Amygdala (tissue), 56 donors: ENCODE measurements at regions not wholly inside any gene's neighbourhood (a gene's known extent, or its start where the extent isn't known, plus 50 kb on each side); places are given as distances from the start of the nearest gene placed in this dataset.
"Not testable (repeated sequence)": the region's sequence is repeated elsewhere in the genome, so short reads cannot be mapped to it uniquely, and the experiment has no call there.

ENCODE experiments used
- DNase-seq, 56 donors: peaks; one replicate each; lab custom pipeline; 2025; lab: John Stamatoyannopoulos, UW

DNA sequence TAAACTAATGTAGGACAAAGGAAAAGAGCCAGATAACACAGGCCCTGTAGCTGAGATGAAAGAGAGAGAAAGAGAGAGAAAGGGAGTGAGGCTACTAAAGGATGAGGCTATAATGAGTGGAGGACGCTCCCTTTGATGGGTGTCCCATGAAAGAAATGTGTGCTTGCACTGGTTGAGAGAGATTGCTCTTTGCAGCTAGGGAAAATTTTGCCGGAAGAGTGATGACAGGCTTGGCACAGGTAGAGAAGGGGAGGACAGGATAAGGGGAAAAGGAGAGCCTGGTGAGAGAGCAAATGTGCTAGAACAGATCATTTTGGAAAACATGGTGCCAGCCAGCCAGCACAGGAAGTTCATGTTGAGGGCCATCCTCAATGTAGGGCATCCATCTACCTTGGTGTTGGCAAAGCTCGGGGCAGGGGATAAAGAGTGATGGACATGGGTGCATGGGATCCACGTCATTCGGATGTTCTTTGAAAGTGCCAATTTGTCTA, 248.6 kb downstream of the BTG1 start:
- DNase-seq: no peak

DNA sequence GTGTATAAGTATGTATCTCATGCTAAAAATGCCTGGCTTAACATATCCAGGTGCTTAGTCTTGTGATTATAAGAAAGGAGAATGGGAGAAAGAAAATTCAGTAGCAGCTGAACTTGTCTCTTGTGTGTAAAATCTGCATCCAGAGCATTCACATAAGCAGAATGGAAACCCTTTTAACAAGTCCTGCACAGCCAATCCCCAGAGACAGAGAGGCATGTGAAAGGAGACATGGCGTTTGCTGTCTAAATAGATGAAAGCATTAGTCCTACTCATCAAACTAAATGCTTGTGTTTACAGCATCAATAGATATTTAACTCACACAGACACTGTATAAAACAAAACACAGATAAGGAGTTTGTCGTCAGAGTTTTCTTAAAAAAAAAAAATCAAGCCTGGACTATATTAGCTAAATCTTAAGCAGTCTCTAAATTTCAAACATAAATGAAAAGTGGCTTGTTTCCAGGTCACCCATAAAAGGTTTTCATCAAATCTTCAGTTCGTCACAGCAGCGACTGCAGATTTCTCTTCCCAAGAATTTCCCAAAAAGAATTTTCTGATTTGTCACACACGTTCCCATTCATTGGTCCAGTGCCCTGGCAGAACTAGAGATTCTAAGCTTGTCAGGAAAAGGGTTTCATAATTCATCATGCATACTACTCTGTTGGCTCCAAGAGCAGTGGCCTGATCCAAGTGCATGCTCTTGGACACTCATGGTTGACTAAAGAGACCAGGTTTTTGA, 249.2 kb downstream of the BTG1 start:
- no peak for DNase-seq

DNA sequence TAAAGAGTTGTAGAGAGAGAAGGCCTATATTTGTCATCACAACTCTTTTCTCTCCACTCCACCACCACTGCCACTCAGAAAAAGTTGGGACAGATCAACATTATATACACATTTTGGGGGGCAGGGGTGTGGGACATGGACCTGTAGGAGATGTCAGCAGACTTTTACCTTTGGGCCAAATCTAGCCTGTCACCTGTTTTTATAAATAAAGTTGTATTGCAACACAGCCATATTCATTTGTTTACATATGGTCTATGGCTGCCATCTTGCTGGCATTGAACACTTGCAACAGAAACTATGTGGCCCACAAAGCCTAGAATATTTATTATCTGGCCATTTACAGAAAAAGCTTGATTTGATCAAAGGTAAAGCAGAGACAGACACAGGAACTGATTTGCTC, 250.7 kb downstream of the BTG1 start:
- DNase-seq: no peak

DNA sequence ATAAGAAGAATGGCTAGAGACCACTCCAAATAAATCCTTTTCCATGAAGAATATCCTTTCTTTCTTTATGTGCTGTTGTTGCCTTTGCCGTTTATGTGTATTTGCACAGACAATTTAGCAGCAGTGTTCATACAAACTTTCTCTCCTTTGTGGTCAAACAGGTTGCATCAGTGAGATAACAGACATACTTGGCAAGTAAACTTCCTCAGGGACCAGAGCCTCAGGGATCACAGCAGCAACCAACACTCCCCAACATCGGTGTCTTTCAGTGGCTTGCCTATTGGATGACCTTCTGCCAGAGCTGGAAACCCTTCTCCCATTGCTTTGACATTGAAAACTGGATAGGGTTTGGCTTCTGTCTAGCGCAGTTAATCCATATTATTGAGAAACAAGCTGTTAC, 252.2 kb downstream of the BTG1 start:
- DNase-seq: no peak

DNA sequence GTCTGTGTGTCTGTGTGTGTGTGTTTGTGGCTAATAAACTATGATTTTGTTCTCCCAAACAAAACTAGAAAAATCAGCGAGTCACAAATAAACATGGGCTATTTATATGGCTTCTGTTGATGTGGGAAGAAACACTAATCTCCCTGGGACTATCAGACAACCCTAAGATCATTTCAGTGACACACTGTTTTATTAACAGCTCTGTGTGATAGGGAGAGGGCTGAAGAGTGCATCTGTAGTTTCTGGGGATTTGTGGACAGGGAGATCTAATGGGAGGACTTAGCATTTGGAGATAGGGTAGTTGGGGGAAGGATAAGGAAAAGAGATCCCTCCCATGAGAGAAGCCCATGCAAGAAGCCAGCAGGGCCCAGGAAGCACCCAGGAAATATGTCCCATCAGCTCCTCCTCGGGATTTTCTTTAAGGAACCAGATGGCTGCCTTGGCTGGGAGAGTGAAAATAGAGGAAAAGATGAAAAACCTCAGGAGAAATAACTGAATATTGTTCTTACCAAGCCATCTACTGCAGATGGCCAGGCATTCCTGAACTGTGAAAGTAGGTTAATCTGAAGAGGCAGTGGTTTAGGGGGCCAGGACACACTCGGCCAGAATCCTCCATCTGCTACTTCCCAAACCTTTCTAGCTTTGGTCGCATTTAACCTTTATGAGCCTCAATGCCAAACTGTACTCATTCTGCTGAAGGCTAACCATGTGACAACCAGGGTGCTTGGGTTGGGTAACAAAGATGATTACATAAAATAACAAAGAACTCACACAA, 253.4 kb downstream of the BTG1 start:
- no peak for DNase-seq

DNA sequence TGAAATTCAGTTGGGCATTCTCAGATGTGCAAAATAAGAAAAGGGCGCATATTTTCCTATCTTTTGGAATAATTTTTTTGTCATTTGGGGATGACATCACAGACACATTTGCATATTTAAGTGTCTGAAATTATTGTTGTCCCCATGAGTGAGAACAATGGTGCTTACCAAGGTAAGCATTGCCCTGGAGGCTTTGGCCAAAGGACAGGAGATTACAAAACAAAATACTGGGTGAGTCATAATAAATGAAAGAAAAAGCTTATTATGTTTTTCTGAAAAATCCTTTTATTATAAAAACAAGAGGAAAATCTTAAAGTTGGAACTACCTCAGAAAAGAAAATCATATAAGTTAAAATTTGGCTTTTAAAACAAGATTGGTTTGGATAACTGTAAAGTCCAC, 254.9 kb downstream of the BTG1 start:
- no peak for DNase-seq

DNA sequence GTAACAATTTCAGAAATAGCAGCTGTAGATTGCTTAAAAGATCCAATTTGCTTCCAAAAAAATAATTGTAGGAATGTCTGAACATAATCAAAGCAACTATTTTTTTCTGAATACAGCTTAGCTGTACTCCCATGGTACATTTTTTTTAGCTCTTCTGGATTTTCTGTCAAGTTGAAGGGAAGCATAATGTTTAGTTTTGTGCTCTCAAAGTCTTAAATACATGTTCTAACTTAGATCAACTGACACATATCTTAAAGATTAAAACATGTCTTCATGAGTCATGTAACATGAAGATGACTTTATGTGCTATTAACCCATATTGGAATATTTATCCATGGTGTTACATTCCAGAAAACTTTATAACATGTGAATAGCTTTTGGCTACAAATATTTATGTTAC, 255.7 kb downstream of the BTG1 start:
- no peak for DNase-seq

DNA sequence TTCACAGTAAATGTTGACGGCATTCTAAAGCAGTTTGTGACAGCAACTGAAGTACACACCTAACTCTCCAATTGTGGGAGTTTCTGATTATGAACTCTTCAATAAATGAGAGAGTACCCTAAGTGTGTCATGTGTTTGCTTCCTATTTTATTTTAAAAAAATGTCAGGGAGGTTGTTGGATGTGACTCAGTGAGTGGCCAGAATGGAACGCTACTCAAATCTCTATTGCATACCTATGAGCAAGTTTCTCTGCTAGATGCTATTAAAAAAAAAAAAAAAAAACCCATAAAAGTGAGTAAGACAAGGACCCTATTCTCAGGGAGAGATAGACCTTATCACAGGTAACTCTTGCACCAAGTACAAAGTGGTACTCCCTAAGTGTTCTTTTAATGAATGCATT, 256.6 kb downstream of the BTG1 start:
- no peak for DNase-seq

DNA sequence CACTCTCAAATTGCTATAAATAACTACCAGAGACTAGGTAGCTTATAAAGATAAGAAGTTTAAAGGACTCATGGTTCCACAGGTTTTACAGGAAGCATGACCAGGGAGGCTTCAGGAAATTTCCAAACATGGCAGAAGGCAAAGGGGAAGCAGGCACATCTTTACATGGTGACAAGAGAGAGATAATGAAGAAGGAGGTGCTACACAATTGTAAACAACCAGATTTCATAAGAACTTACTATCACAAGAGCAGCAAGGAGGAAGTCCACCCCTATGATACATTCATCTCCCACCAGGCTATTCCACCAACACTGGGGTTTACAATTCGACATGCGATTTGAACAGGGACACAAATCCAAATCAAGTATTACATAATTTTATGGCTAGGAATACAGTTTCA, 257.7 kb downstream of the BTG1 start:
- DNase-seq: no peak

DNA sequence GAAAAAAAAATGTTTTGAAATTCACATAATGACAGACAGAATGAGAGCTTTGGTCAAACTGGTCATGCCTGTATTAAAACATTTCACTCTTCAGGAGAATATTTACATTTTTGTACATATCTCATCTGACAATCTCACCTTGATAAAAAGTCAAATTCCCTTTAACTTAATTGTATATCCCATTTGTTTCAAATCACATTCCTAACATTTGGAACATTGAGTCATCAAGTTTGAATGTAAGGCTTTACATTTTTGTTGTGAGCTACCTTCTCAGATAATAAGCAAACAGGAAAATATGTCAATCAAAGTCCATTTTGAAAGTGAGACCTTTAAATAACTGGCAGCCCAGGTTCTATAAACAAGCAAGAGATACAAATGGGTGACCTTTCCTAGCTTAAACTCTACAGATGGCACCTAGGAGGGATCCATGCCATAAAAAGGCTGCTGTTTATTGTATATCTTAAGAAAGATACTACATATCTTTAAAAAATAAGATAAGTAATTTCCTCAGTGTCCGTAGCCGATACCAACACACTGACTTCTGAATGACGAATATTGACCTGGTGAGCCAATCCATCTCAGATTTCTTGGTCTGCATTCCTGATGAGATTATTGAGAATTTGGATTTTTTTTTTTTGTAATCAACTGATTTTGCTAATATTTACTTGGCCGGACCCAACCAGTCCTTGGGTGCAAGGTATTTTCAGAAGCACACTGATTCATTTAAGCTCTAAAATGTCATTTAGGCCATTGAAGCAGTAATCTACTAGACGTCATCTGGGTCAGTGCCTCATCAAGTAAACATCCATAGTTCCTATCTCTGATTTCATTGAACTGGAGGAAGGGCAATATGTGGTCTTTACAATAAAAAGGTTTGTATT, 259.6 kb downstream of the BTG1 start:
- DNase-seq: no peak

DNA sequence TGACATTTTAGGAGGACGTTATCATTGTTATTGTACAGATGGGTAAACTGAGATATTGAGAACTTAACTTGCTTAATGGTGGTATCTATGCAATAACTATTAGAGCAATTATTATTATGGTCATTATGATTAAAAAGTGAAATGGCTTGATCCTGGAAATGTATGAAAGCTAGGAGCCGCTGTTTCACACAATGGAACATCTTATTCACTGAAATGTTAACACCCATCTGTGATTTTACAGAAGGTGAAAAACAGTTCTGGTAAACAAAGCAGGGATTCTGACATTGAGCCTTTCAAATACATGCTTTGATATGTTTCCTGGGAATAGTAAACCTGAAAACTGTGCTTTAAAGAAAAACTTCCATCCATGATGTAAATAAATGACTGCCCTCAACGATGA, 261.4 kb downstream of the BTG1 start:
- peak in 1 of 56 donors; percentile 8 for DNase-seq

DNA sequence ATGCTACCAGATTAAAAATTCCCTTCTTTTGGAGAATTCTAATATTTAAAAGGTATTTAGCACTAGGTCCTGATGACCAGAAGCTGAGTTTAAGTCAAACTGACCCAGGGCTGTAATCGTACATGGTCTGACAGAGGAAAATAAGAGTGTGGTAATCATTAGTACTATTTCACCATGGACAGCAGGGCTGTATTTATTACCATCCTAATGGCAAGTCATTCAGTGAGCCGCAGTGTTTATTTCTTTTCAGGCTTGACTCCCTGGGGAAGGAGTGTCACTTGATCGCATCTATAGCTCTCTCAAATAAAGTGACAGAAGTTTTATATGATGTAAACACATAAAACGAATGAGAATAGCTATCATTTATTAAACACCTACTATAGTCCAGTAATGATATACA, 261.8 kb downstream of the BTG1 start:
- no peak for DNase-seq

DNA sequence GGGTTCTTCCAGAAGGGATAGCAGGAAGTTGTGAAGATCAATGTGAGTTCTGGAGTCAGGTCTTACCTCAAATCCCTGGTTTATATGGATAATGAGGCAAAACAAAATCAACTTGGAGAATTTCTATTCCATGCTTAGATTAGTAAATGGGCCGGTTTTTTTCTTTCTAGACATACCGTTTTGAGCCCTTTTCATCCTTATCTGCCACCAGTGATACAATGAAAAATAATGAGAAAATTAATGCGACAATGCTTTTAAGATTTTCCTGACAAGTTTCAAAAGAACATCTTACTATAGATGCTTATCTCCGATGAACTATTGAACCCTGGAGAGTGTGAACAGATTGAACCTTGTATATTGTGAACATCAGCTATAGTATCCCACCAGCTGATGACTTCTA, 262.7 kb downstream of the BTG1 start:
- no peak for DNase-seq

DNA sequence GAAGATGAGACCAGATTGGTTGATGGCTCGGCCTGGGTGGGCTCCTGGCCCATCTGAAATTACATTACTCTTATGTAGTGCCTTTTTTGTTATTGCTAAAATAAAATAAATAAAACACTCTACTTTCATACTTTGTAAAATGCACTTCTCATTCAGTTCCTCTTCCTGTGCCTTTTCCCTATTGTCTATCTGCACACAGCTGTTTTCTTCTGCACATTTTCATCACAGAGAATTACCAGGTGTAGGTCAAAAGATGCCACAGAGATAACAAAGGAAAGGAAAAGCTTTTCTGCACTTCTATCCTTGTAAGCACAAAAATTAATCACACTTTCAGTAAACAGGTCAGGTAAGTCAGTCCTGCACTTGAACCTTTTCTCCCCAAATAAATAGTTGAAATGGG, 265.1 kb downstream of the BTG1 start:
- DNase-seq: no peak

DNA sequence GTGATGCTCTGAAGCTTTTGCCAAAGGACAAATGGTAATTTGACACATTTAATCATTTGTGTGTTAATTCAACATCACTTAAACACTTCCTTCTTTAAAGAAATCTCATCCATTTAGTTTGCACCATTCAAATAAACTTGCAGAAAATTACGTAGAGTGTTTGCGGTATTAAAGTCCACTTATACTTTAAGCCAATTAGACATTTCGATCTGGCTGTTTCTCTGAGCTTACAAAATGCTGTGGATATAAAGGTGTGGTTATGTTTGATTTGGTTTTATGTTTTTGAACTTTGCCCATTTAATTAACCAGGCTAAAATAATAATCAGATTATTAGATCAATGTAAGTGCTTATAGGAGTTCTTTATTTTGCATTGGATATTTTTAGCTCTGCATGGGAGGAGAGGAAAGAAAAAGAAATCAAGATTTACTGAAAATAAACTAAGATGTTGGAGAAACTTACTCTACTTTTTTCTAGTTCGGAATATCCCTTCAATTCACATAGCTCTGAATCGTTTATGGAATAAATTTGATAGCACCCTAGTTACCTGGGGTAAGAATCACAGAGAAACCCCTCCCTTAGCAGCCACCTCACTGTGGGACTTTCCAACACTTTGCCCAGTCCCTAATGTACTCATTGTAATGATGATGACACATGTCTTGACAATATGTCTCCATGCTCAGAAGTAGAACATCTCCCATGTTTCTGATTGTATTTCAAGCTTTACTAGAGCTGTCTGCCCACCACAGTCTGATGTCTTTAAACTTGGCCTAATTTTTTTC, 268.0 kb downstream of the BTG1 start:
- no peak for DNase-seq

DNA sequence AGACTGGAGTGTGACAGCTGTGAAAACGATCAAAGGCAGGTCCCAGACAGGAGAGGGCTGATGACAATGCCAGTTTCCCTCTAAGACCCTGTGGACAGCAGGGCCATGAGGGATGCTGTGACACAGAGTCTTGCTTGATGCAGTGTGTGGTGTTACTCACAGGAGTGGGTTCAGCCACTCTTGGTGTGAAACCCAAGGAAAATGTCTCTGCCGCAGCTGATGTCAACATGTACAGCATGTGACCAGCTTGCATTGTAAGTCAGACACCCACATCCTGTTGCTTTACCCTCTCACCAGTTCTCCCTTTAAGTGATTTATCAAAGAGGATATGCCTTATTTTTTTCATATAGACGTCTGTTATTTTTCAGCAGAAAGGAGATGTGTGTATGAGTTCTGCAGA, 268.6 kb downstream of the BTG1 start:
- peak in 9 of 56 donors; percentile 1 to 26 (median 3) for DNase-seq

DNA sequence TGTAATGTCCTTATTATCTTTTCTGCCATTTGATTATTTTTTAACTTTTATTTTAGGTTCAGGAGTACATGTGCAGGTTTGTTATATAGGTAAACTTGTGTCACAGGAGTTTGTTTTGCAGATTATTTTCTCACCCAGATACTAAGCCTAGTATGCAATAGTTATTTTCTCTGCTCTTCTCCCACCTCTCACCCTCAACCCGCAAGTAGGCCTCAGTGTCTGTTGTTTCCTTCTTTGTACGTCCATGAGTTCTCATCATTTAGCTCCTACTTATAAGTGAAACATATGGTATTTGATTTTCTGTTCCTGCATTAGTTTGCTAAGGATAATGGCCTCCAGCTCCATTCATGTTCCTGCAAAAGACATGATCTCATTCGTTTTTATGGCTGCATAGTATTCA, 270.0 kb downstream of the BTG1 start:
- not testable (repeated sequence) for DNase-seq

DNA sequence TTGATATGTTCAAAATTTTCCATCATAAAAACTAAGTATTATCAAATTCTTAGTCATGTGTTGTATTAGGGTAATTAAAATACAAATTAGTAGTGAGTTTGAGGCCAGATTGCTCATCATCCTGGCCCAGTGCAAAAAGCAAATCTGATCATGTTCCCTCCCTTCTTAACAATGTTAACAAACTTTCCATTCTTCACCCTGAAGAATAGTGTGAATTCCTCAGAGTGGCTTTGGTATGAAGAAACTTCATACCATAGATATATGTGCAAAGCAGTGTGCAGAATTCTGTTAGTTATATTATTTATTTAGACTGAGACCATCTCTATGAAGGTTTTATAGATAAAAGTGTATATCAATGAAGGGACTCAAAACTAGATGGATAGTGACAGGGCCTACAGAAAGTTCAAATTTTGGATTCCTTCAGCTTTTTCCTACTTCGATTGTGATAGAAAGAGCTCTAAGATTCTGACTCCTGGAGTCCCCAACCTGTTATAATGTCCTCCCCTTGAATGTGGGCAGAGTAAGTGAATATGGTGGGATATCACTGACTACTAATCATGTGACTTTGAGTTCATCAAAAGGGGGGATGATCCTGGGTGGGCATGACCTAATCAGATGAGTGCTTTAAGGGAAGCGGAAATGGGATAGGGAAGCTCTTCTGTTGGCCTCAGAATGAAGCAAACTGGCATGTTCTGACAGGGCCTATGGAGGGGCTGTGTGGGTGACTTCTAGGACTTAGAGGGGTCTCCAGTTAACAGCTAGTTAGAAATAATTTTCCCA, 271.4 kb downstream of the BTG1 start:
- DNase-seq: no peak

DNA sequence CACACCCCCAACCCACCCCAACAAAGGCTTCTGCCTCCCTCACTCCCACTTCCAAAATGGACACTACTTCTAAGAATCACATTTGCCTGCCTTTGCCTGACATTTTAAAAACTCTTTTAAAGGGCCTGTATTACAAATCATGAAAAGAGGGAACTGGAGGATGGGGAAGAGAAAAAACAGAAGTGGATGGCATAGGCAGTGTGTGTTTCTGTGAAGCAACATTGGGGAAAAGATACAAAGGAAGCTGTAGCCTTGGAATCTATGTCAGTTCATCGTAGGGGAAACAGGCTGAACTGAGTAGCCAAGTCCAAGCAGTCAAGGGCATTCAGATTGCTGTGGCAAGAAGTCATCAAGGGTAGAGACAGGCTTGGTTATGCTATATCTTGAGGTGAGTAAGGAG, 273.9 kb downstream of the BTG1 start:
- DNase-seq: no peak
